K562 (cell line): ENCODE measurements at regions not wholly inside any gene's neighbourhood (a gene's known extent, or its start where the extent isn't known, plus 50 kb on each side); places are given as distances from the start of the nearest gene placed in this dataset.

Experiments used
- ATAC-seq: fragments of 200-7000 bp; cut with Tn5 transposase; 3 replicates; pipeline ENCODE4 v1.9.1; 2020; ENCODE audit warnings: moderate library complexity
- BruUV-seq: library from RNA; stranded (reverse); fragments of 400-500 nt; replicated peaks from 2 replicates; lab custom pipeline; 2021; lab: Mats Ljungman, UMichigan
- CTCF ChIA-PET: fragments of 300-600 bp; formaldehyde crosslinking; extraction: SDS; loops from one replicate; lab custom pipeline; 2021; ENCODE audit warnings: low intra/inter-chr PET ratio; lab: Yijun Ruan, JAX
- POLR2A ChIA-PET: fragments of 300-600, 350-650 bp; sonication (Branson Sonifier 250); formaldehyde crosslinking; extraction: SDS; loops from one replicate; lab custom pipeline; 2021; ENCODE audit warnings: antibody characterized with exemption, inconsistent platforms; lab: Yijun Ruan, JAX
- DNase-seq, 4 experiments: peaks; one replicate each; pipeline versions ENCODE4 v3.0.0 to v3.0.0-alpha.2; 2011 to 2018; ENCODE audit warnings: low spot score in 3 of 4, mixed read lengths in 3 of 4; ENCODE audit errors: extremely low read depth in 1 of 4
- FAIRE-seq: peaks from 2 replicates; lab custom pipeline; 2011; peaks lifted over from hg19 to GRCh38; lab: Jason Lieb, UNC
- H2AFZ ChIP-seq: 2 replicates; pipeline ENCODE4 v1.6.0; 2011; ENCODE audit warnings: low read depth, low read length, control low read depth, inconsistent platforms
- H3K27ac ChIP-seq: fragments of 200-600 bp; 3 replicates; pipeline ENCODE4 v1.8.0; 2011; ENCODE audit warnings: low read depth, mild to moderate bottlenecking, control low read depth, inconsistent platforms, low read length, moderate library complexity, mixed read lengths; ENCODE audit errors: extremely low read depth
- H3K27me3 ChIP-seq, 2 experiments: fragments of 300-600 bp in 1 of 2; 2 replicates in 1 of 2; 3 replicates in 1 of 2; pipeline versions ENCODE4 v1.6.0 to v1.8.0; 2011; ENCODE audit warnings: inconsistent platforms in 2 of 2, low read length in 2 of 2, mild to moderate bottlenecking in 1 of 2, mixed read lengths in 1 of 2, moderate library complexity in 1 of 2; ENCODE audit not compliant: control insufficient read depth in 2 of 2, insufficient read depth in 2 of 2
- H3K36me3 ChIP-seq: fragments of 300-600 bp; 3 replicates; pipeline ENCODE4 v1.8.0; 2011; ENCODE audit warnings: mild to moderate bottlenecking, low read length, inconsistent platforms; ENCODE audit not compliant: control insufficient read depth, insufficient read depth
- H3K4me1 ChIP-seq, 2 experiments: fragments of 200-600 bp in 1 of 2; replicated peaks in 1 of 2; 2 replicates in 1 of 2; 3 replicates in 1 of 2; pipeline versions ENCODE4 v1.5.1 to v1.8.0; 2011; ENCODE audit warnings: inconsistent platforms in 2 of 2, low read length in 2 of 2, mild to moderate bottlenecking in 1 of 2, mixed read lengths in 1 of 2, moderate library complexity in 1 of 2; ENCODE audit not compliant: control insufficient read depth in 2 of 2, insufficient read depth in 2 of 2
- H3K4me2 ChIP-seq: 2 replicates; pipeline ENCODE4 v1.6.1; 2011; ENCODE audit warnings: low read length, control low read depth, inconsistent platforms, mixed read lengths; ENCODE audit not compliant: insufficient read depth
- H3K4me3 ChIP-seq: fragments of 200-600 bp; sonication (generic), shearing (Covaris generic); 2 replicates; pipeline ENCODE4 v1.5.1; 2016; ENCODE audit warnings: control low read depth, inconsistent platforms
- H3K79me2 ChIP-seq: fragments of 200-600 bp; 3 replicates; pipeline ENCODE4 v1.8.0; 2011; ENCODE audit warnings: low read length, inconsistent platforms; ENCODE audit not compliant: control insufficient read depth, insufficient read depth
- H3K9ac ChIP-seq, 2 experiments: 2 replicates each; pipeline versions ENCODE4 v1.6.0 to v1.6.1; 2011; ENCODE audit warnings: low read depth in 2 of 2, low read length in 2 of 2, control low read depth in 1 of 2, inconsistent platforms in 1 of 2, mild to moderate bottlenecking in 1 of 2, mixed read lengths in 1 of 2; ENCODE audit not compliant: insufficient read depth in 1 of 2
- H3K9me1 ChIP-seq: one replicate; pipeline ENCODE4 v1.6.0; 2011; ENCODE audit warnings: inconsistent platforms, mild to moderate bottlenecking, low read length, moderate library complexity; ENCODE audit not compliant: control insufficient read depth, insufficient read depth
- H3K9me3 ChIP-seq: replicated peaks from 2 replicates; pipeline ENCODE4 v1.5.1; 2011; ENCODE audit warnings: low read depth, low read length, inconsistent platforms; ENCODE audit not compliant: control insufficient read depth, insufficient read depth
- H4K20me1 ChIP-seq: replicated peaks from 2 replicates; pipeline ENCODE4 v1.6.1; 2011; ENCODE audit warnings: low read length, inconsistent platforms, mixed read lengths; ENCODE audit not compliant: control insufficient read depth, insufficient read depth
- HDAC8 ChIP-seq: fragments of 450-650 bp; IDR thresholded peaks from 2 replicates; pipeline ENCODE4 v1.6.1; 2016; ENCODE audit warnings: mild to moderate bottlenecking, missing genetic modification characterization, moderate library complexity, missing compliant biosample characterization
- POLR3A ChIP-seq: IDR thresholded peaks from 2 replicates; pipeline ENCODE4 v1.6.1; 2011; ENCODE audit warnings: borderline replicate concordance, mild to moderate bottlenecking, moderate library complexity; ENCODE audit not compliant: insufficient read length, insufficient read depth; ENCODE audit errors: extremely low read depth
- REST ChIP-seq, 2 experiments: fragments of 450-650 bp; formaldehyde crosslinking in 1 of 2; IDR thresholded peaks; 2 replicates each; pipeline versions ENCODE4 v1.4.0 to v1.6.1; 2014 to 2020; ENCODE audit warnings: mild to moderate bottlenecking in 2 of 2, borderline replicate concordance in 1 of 2, low read depth in 1 of 2
- TAF9B ChIP-seq: fragments of 450-650 bp; IDR thresholded peaks from 2 replicates; pipeline ENCODE4 v1.6.1; 2018; ENCODE audit warnings: mild to moderate bottlenecking; ENCODE audit not compliant: partially characterized antibody
- WGBS: fragments of 100-300 bp; shearing (Covaris generic); methylation state at CpG from one replicate; pipeline ENCODE4 v1.1.6; 2016; ENCODE audit warnings: low coverage, mixed read lengths; ENCODE audit not compliant: insufficient coverage; ENCODE audit errors: missing lambda C conversion rate; 5-methylcytosine and 5-hydroxymethylcytosine counted together
- in situ Hi-C: fragments of 300-500 bp; cut with MboI; formaldehyde crosslinking; loops from 4 replicates; pipeline ENCODE4 v1.15.0; 2018; ENCODE audit warnings: inconsistent platforms, mixed read lengths
- intact Hi-C: fragments of 100-400 bp; cut with micrococcal nuclease; formaldehyde crosslinking; loops from 2 replicates; pipeline ENCODE4 v1.14.2; 2022
- TF ChIP-seq, protein P1 (sequence below): fragments of 250-450 bp; sonication (Bioruptor Pico); IDR thresholded peaks from 2 replicates; pipeline ENCODE4 v1.4.0; 2020; ENCODE audit warnings: borderline replicate concordance
- TF ChIP-seq, protein P2 (sequence below): fragments of 200-800 bp; sonication (Bioruptor generic); IDR thresholded peaks from 2 replicates; pipeline ENCODE4 v1.6.1; 2017; ENCODE audit warnings: missing genetic modification characterization, missing compliant biosample characterization

GRCh38 chr12:25755136-25755970, 202.3 kb upstream of the LMNTD1 start (continued):
- TF ChIP-seq, protein P1, sequence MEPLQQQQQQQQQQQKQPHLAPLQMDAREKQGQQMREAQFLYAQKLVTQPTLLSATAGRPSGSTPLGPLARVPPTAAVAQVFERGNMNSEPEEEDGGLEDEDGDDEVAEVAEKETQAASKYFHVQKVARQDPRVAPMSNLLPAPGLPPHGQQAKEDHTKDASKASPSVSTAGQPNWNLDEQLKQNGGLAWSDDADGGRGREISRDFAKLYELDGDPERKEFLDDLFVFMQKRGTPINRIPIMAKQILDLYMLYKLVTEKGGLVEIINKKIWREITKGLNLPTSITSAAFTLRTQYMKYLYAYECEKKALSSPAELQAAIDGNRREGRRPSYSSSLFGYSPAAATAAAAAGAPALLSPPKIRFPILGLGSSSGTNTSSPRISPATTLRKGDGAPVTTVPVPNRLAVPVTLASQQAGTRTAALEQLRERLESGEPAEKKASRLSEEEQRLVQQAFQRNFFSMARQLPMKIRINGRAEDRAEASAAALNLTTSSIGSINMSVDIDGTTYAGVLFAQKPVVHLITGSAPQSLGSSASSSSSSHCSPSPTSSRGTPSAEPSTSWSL (CRISPR knock-in tag), result no peak
- TF ChIP-seq, protein P2, sequence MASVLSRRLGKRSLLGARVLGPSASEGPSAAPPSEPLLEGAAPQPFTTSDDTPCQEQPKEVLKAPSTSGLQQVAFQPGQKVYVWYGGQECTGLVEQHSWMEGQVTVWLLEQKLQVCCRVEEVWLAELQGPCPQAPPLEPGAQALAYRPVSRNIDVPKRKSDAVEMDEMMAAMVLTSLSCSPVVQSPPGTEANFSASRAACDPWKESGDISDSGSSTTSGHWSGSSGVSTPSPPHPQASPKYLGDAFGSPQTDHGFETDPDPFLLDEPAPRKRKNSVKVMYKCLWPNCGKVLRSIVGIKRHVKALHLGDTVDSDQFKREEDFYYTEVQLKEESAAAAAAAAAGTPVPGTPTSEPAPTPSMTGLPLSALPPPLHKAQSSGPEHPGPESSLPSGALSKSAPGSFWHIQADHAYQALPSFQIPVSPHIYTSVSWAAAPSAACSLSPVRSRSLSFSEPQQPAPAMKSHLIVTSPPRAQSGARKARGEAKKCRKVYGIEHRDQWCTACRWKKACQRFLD (CRISPR knock-in tag), result no peak
- no peak for TF ChIP-seq POLR3A

- no peak for DNase-seq
- no peak for ATAC-seq
- ChIA-PET CTCF (no interaction called here), POLR2A (interaction anchor here (1.1 kb wide), 1 partner anchor 22 kb away, joined by 3 read pairs; no protein-coding TSS in a partner anchor)
- Histone ChIP-seq H3K4me3 (no peak overlapping the region), H3K79me2 (no peaks in the 10 kb centered on the region), H3K9me1 (no peaks in the 10 kb centered on the region), H3K4me2 (no peak overlapping the region), H3K9me3 (no peaks in the 10 kb centered on the region), H2AFZ (no peak overlapping the region), H4K20me1 (no peaks in the 10 kb centered on the region), H3K36me3 (no peaks in the 10 kb centered on the region), H3K4me1 (no peaks in the 10 kb centered on the region), H3K27me3 (no peaks in the 10 kb centered on the region), H3K9ac (no peak overlapping the region), H3K27ac (no peak overlapping the region)
- 0% methylated on average over 2 of the region's 2 CpGs for WGBS
- FAIRE-seq, result no peak
- in situ Hi-C loops, result no loop called here
- no peak for TF ChIP-seq HDAC8 (tag)
- no peak for TF ChIP-seq REST (IDR thresholded peaks at IDR 0.05; ENCODE audit: borderline replicate concordance)
- no peak for TF ChIP-seq REST (CRISPR knock-in tag; IDR thresholded peaks at IDR 0.05; ENCODE audit: low read depth)
- TF ChIP-seq TAF9B, result no peak
- intact Hi-C loops, result no loop called here
- BruUV-seq, result no TSS peak
These were observed 202.6 kb upstream of the RASSF8 start for GRCh38 chr12:25755971-25756260.
